ENCODE measurements at regions not wholly inside any gene's neighbourhood (a gene's known extent, or its start where the extent isn't known, plus 50 kb on each side); places are given as distances from the start of the nearest gene placed in this dataset.

GRCh38 chr13:74466864-74467263 lies 332.7 kb upstream of the KLF12 start:
- no peak for TF ChIP-seq CTCF (IDR thresholded peaks at IDR 0.05; ENCODE audit: control extremely low read depth in 1 of 3, insufficient read depth in 1 of 3, low read depth in 1 of 3, low read length in 3 of 3)
- TF ChIP-seq CHD1 (IDR thresholded peaks at IDR 0.05; ENCODE audit: low read depth, low read length): no peak
- no peak for TF ChIP-seq SRF (IDR thresholded peaks at IDR 0.05; ENCODE audit: low read depth, low read length)
